ENCODE measurements at regions not wholly inside any gene's neighbourhood (a gene's known extent, or its start where the extent isn't known, plus 50 kb on each side); places are given as distances from the start of the nearest gene placed in this dataset.
"Not testable (repeated sequence)": the region's sequence is repeated elsewhere in the genome, so short reads cannot be mapped to it uniquely, and the experiment has no call there.

GRCh38 chr3:105274958-105275357 is 91.8 kb upstream of the ALCAM start:
- Mint-ChIP-seq H3K27me3 (no peaks in the 10 kb centered on the region), H3K4me1 (peaks cover 0 to 3% (median 0%) of the 10 kb centered on the region in 3 donors), H3K27ac (no peak overlapping the region), H3K4me3 (no peak overlapping the region), H3K36me3 (no peaks in the 10 kb centered on the region), H3K9me3 (peaks cover 0 to 3% (median 0%) of the 10 kb centered on the region in 3 donors)

DNA sequence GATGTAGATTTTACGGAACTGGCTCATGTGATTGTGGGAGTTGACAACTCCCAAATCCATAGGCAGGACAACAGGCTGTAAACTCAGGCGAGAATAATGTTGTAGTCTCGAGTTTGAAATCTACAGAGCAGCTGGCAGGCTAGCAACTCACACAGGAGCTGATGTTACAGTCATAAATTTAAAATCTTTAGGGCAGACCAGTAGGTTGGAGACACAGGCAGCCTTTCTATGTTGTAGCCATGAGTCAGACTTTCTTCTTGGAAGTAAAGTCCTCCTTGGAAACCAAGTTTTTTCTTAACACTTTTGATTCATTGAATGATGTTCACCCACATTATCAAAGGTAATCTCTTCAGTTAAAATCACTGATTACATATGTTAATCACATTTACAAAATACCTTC is 89.1 kb upstream of the ALCAM start:
- Mint-ChIP-seq H3K4me1 (peaks cover 0 to 3% (median 0%) of the 10 kb centered on the region in 3 donors), H3K9me3 (no peaks in the 10 kb centered on the region), H3K4me3 (no peak overlapping the region), H3K27me3 (no peaks in the 10 kb centered on the region), H3K36me3 (no peaks in the 10 kb centered on the region), H3K27ac (no peak overlapping the region)

GRCh38 chr3:105278688-105279087 is 88.0 kb upstream of the ALCAM start:
- no peaks in the 10 kb centered on the region for H3K27me3 Mint-ChIP-seq

GRCh38 chr3:105281989-105282388 is 84.7 kb upstream of the ALCAM start:
- Mint-ChIP-seq H3K4me1 (peaks cover 0 to 3% (median 0%) of the 10 kb centered on the region in 3 donors), H3K9me3 (peaks cover 0 to 1% (median 0%) of the 10 kb centered on the region in 3 donors), H3K4me3 (no peak overlapping the region), H3K27me3 (no peaks in the 10 kb centered on the region), H3K36me3 (no peaks in the 10 kb centered on the region), H3K27ac (no peak overlapping the region)

More at GRCh38 chr3:105278688-105279087, 88.0 kb upstream of the ALCAM start:
- Mint-ChIP-seq H3K4me3 (no peak overlapping the region), H3K36me3 (no peaks in the 10 kb centered on the region), H3K9me3 (no peaks in the 10 kb centered on the region), H3K4me1 (peaks cover 0 to 3% (median 0%) of the 10 kb centered on the region in 3 donors), H3K27ac (no peak overlapping the region)

DNA sequence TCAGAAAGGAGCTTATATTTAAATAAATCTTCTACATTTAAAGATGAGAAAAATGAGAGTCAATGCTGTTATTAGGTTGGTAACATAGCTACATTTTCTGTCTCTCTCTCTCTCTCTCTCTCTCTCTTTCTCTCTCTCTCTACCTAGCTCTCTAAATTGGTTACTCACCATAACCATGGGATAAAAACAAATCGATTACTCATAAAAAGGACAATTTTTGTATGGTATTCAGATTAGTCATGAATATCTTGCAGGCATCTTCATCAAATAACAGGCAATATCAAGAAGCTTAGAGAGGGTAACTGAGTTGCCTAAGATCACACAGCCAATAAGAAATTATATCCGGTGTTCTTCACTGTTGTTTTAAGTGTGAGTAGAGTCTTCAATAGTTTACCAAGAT is 81.8 kb upstream of the ALCAM start:
- H3K27me3 Mint-ChIP-seq = no peaks in the 10 kb centered on the region
- no peaks in the 10 kb centered on the region for H3K4me1 Mint-ChIP-seq
- no peak overlapping the region for H3K27ac Mint-ChIP-seq
- no peaks in the 10 kb centered on the region for H3K36me3 Mint-ChIP-seq
- H3K9me3 Mint-ChIP-seq = peaks cover 0 to 3% (median under 1%) of the 10 kb centered on the region in 3 donors
- H3K4me3 Mint-ChIP-seq = no peak overlapping the region

DNA sequence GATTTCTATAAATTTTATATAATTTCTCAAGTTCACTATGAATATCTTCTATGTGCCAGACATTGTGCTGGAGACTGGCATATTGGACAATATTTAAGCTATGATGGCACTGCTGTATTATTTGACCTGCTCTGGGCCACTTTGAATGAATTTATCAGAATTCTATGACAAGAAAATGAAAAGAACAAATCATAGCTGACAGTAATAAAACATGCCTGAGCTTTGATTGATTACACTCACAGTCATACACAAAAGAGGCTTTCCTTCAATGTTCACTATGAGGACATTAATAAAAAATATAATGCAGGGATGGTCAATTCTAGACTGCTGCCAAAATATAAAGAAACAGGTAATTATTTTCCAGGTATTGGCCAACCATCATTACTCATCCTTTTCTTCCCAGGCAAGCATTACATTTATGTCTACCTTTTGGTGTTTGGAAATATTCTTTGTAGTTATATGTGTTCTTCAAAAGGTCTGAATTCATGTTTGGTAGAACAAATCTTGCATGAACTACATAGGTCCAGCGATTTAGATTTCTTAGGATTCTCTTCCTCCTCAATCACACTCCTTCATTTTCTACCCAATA is 81.0 kb upstream of the ALCAM start:
- H3K27me3 Mint-ChIP-seq = no peaks in the 10 kb centered on the region

DNA sequence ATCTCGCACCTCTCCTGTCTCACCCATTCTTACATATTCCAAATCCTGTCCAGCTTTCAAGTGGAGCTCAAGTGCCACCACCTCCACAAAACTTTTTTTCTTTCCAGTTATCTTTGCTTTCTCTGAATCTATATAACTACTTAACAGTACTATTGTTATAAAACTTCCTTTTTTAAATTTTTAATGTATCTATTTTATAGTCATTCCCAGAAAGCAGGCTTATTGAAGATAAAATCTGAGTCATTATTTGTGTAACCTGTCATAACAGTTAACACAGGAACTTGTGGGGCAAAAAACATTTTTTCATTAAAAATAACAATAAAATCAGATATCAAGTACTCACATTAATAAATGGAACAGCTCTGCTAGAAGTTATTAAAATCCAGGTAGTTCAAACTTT is 73.3 kb upstream of the ALCAM start:
- H3K9me3 Mint-ChIP-seq = peaks cover 3 to 11% (median 7%) of the 10 kb centered on the region in 3 donors
- no peak overlapping the region for H3K27ac Mint-ChIP-seq
- H3K36me3 Mint-ChIP-seq = peaks cover 7% of the 10 kb centered on the region
- peaks cover 2% of the 10 kb centered on the region for H3K27me3 Mint-ChIP-seq
- H3K4me1 Mint-ChIP-seq = no peaks in the 10 kb centered on the region
- no peak overlapping the region for H3K4me3 Mint-ChIP-seq

More for the DNA sequence above, 81.0 kb upstream of the ALCAM start:
- Mint-ChIP-seq H3K27ac (no peak overlapping the region), H3K4me3 (no peak overlapping the region), H3K36me3 (no peaks in the 10 kb centered on the region), H3K9me3 (peaks cover 0 to 5% (median 4%) of the 10 kb centered on the region in 3 donors), H3K4me1 (no peaks in the 10 kb centered on the region)

DNA sequence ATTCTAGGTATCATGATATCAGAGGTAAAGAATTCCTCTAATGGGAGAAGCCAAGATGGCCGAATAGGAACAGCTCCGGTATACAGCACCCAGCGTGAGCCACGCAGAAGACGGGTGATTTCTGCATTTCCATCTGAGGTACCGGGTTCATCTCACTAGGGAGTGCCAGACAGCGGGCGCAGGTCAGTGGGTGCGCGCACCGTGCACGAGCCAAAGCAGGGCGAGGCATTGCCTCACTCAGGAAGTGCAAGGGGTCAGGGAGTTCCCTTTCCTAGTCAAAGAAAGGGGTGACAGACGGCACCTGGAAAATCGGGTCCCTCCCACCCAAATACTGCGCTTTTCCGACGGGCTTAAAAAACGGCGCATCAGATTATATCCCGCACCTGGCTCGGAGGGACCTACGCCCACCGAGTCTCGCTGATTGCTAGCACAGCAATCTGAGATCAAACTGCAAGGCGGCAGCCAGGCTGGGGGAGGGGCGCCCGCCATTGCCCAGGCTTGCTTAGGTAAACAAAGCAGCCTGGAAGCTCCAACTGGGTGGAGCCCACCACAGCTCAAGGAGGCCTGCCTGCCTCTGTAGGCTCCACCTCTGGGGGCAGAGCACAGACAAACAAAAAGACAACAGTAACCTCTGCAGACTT is 70.4 kb upstream of the ALCAM start:
- not testable (repeated sequence) for H3K27ac Mint-ChIP-seq, H3K27me3 Mint-ChIP-seq, H3K4me3 Mint-ChIP-seq, H3K4me1 Mint-ChIP-seq, H3K9me3 Mint-ChIP-seq, H3K36me3 Mint-ChIP-seq

DNA sequence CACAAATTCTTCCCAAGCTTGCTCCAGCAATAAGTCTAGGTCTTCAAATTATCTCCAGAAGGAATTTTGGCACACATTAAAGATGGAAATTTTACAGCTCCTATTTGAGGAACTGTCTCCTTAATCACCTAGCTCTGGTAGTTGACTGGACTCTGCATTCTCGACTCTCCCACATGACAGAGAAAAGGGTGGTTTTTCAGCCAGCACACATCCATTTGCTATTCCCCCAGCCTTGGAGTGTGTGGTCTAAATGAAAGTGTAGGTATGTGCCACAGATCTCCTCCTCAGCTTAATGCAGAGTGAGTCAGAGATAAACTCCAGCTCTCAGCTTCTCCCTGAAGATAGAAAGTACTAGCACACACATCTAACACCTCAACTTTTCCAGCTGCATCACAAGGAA is 62.2 kb upstream of the ALCAM start:
- H3K4me3 Mint-ChIP-seq = peak overlapping the region in 1 of 4 donors; percentile 4
- H3K27ac Mint-ChIP-seq = no peak overlapping the region
- peaks cover 2% of the 10 kb centered on the region for H3K27me3 Mint-ChIP-seq

GRCh38 chr3:105315144-105315543 is 51.6 kb upstream of the ALCAM start:
- Mint-ChIP-seq H3K9me3 (no peaks in the 10 kb centered on the region), H3K4me1 (no peaks in the 10 kb centered on the region)

More for the DNA sequence above, 62.2 kb upstream of the ALCAM start:
- peaks cover 0 to 1% (median 0%) of the 10 kb centered on the region in 3 donors for H3K4me1 Mint-ChIP-seq
- no peaks in the 10 kb centered on the region for H3K36me3 Mint-ChIP-seq
- H3K9me3 Mint-ChIP-seq = peaks cover 1 to 15% (median 13%) of the 10 kb centered on the region in 3 donors

GRCh38 chr3:105315815-105316214 is 50.9 kb upstream of the ALCAM start:
- Mint-ChIP-seq H3K36me3 (no peaks in the 10 kb centered on the region), H3K9me3 (no peaks in the 10 kb centered on the region), H3K4me3 (no peak overlapping the region), H3K27ac (no peak overlapping the region), H3K4me1 (no peaks in the 10 kb centered on the region), H3K27me3 (no peaks in the 10 kb centered on the region)

More at GRCh38 chr3:105315144-105315543, 51.6 kb upstream of the ALCAM start:
- no peak overlapping the region for H3K27ac Mint-ChIP-seq
- H3K36me3 Mint-ChIP-seq = no peaks in the 10 kb centered on the region
- no peaks in the 10 kb centered on the region for H3K27me3 Mint-ChIP-seq
- H3K4me3 Mint-ChIP-seq = no peak overlapping the region

DNA sequence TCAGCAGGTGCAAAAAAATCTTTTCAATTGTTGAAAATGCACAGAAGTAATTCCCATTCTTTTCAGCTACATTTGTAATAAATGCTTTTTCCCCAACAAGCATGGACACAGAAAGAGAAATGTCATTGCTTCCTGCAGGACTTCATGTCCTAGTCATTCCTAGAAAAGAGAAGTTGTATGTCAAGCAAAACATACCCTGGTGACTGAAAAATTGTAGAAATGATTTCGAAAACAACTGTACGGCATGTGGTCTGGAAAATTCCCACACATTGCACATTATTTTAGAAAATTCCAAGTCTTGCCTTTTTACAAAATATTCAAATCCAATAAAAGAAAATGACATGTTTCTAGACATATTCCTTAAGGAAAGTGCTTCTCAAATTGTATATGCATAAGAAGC is 50.4 kb upstream of the ALCAM start:
- Mint-ChIP-seq H3K36me3 (no peaks in the 10 kb centered on the region), H3K27me3 (no peaks in the 10 kb centered on the region), H3K4me3 (no peak overlapping the region), H3K27ac (no peak overlapping the region), H3K4me1 (no peaks in the 10 kb centered on the region), H3K9me3 (no peaks in the 10 kb centered on the region)

All from IgD-negative memory B cell (primary cell).